Stimulated activated CD4-positive, alpha-beta T cell treated with anti-CD3 and anti-CD28 coated beads, Interleukin-1b, Interleukin-23, amount 100 ng/mL, for 48 hours (primary cell): ENCODE measurements at regions not wholly inside any gene's neighbourhood (a gene's known extent, or its start where the extent isn't known, plus 50 kb on each side); places are given as distances from the start of the nearest gene placed in this dataset.

Experiments
- DNase-seq: peaks from one replicate; pipeline ENCODE4 v3.0.0-alpha.2; 2020

GRCh38 chr2:74735009-74735408 lies 81.0 kb downstream of the SEMA4F start:
- DNase-seq = no peak

GRCh38 chr2:74735564-74735963 lies 81.5 kb downstream of the SEMA4F start:
- no peak for DNase-seq

DNA sequence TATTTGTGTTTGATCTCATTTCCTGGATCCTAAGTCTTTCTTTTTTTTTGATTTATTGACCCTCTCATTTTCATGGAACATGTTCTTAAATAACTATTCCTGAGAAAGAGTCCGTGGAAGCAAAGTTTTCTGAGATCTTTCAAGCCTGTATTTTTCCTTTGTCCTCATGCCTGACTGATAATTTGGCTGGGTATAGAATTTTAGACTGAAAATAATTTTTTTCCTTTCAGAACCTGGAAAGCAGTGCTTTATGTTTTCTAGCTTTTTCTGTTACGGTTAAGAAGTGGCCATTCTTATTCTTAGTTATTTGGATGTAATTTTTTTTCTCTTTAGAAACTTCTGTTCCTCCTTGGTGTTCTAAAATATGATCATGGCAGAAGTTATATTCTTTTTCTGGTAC lies 82.5 kb downstream of the SEMA4F start:
- no peak for DNase-seq

DNA sequence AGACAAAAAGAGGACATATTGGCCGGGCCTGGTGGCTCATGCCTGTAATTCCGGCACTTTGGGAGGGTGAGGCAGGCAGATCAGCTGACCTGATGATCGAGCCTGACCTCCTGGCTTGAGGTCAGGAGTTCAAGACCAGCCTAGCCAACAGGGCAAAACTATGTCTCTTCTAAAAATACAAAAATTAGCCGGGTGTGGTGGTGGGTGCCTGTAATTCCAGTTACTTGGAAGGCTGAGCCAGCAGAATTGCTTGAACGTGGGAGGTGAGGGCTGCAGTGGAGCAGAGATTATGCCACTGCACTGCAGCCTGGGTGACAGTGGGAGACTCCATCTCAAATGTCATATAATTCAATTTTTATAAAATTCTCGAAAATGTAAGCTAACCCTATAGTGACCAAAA lies 84.5 kb downstream of the SEMA4F start:
- no peak for DNase-seq

- DNase-seq = no peak
Measured at GRCh38 chr2:74739129-74739528, 85.1 kb downstream of the SEMA4F start.

- DNase-seq = no peak
Measured at GRCh38 chr2:74739733-74740241, 85.7 kb downstream of the SEMA4F start.

- DNase-seq = no peak
Measured at GRCh38 chr2:74740395-74740740, 86.3 kb downstream of the SEMA4F start.

DNA sequence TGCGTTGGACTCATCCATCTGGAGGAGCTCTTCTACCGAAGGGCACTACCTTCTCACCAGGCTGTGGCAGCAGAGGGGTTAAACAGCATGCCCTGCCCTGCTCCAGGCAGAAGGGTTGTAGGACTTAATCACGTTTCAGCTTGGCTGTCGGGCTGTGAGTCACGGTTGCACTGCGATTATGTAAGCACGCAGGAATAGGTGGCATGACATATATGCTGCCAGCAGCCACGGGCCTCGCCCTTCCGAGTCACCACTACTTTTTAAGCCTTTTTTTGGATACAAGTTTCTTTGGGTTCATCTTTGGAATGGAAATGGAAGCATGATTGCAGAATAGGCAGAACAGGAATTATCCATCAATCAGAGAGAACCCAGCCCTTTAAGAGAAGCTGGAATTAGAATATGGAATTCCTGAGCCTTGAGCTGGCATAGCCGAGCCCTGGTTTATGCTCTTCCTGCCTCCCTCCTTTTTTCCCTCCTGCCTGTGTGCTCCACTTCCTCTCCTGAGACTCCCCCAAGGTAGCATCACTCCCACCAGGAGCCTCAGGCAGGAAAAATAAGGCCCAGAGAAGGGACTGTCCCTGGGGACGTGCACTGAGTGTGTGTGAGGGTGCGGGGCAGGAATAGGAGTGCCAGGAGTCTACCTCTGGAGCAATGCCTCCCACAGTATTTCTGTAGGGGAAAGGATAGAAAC lies 86.8 kb downstream of the SEMA4F start:
- DNase-seq = peak; percentile 24

GRCh38 chr2:74741629-74742028 lies 87.6 kb downstream of the SEMA4F start:
- DNase-seq = no peak

DNA sequence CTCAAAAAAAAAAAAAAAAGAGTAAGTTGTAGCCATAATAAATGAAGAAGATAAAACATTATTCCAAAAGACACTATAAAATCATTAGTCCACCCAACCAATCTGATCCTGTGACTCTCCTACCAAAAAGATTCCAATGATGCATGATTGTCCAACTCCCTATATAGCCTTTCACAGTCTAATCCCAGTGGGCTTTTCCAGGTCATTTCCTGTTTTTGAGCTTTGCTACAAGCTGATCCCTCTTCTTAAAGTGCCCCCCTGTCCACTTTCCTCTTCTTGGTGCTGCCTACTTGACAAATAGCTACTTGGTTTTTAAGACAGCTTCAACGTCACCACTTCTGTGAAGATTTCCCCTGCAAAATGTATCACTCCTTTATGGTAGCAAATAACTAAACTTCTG lies 88.4 kb downstream of the SEMA4F start:
- no peak for DNase-seq

- DNase-seq = no peak
Measured at GRCh38 chr2:74743039-74743438, 89.0 kb downstream of the SEMA4F start.

DNA sequence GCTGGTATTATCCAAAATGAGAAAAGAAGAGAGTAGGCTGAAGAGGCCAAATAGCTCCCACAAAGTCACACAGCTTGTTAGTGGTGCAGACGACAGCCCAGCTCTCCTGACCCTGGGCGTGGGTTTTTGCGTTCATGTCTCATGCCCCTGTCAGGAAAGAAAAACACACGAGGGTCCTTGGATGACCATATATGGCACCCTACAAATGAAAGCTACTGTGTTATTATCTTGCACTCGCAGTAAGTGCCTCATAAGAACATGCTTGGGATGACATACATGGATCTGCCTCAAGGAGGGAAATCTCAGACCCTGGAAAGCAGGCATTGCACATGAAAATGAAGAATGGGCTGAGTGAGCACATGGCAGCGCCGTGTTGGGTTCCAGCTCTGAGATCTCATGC lies 89.7 kb downstream of the SEMA4F start:
- DNase-seq = no peak

- no peak for DNase-seq
Measured at GRCh38 chr2:74744731-74745515, 89.0 kb upstream of the HK2 start.

DNA sequence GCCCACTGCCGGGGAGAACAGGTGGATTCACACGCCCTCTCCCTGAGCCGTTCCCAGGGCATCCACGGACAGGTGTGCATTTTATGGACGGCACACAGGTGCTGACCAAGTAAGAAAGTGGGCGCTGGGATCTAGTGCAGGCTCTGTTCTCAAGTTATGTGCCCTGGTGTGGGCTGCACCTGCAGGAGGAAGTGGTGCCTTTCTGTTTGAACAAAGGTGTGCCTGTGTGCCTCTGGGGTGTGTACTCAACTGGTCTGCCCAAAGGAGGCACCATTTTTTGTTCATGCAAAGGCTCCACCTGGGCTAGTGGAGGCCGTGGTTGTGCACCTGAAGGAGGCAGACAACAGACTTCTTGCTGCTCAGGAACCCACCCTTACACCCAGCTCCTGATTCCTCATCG lies 88.2 kb upstream of the HK2 start:
- DNase-seq = no peak

GRCh38 chr2:74746480-74746879 lies 87.4 kb upstream of the HK2 start:
- no peak for DNase-seq

GRCh38 chr2:74747411-74748080 lies 86.4 kb upstream of the HK2 start:
- DNase-seq = no peak

DNA sequence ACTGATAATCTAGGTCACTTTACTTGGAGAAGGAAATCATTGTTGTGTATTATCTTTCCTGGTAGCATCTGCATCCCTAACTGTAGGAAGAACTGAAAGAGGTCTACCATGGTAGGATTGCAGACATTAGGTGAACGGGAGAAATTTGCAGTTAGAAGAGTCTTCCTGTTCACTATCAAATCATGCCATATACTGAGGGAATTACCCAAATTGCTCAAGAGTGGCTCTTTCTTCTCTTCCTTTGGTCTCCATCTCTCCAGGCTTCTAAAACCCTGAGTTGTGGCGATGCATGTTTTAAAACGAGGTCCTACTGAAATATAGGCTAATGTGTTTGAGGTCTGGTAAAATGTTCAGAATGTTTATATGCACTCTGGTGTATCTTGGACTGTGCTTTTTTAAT lies 85.3 kb upstream of the HK2 start:
- no peak for DNase-seq

- DNase-seq = no peak
Measured at GRCh38 chr2:74749432-74749831, 84.5 kb upstream of the HK2 start.

GRCh38 chr2:74751981-74752851 lies 81.7 kb upstream of the HK2 start:
- no peak for DNase-seq

- DNase-seq = no peak
Measured at GRCh38 chr2:74755386-74755785, 78.5 kb upstream of the HK2 start.

DNA sequence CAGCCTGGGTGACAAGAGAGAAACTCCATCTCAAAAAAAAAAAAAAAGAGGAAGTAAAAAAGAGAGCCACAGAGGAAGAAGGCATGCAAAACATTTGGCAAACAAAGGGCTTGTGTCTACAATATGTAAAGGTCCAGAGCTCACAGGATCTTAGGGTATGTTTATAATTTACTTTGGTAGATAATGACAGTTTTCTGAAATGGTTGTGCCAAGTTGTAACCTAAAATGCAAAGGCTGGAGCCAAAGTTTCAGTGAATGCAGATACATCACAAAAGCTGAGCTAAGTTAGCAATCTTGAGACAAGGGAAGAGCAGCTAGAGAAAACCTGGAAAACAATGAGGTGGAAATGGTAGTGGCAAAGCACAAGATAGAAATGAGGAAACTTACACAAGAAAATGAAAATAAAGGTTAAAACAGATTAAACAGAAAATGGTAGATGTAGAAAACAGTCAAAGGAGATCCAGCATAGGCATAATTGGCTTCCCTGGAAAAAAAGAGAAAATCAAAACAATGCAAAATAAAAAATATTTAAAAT lies 77.5 kb upstream of the HK2 start:
- DNase-seq = no peak

DNA sequence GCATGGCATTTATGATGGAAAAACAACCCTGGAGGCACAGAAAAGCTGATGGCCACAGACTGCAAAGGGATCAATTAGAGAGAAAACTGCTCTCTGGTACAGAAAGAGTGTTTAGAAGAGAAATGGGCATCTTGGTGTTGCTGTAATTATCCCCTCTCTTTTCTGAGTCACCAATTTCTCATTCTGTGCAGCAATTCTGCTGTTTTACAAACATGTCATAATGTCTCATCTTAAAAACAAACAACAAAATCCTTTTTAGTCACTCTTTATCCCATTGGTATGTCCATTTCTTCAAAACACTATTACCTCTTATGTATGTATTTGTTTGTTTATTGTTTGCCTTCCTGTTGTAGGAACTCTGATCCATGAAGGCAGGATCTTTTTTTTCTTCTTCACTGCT lies 73.9 kb upstream of the HK2 start:
- DNase-seq = no peak
